ENCODE measurements at regions not wholly inside any gene's neighbourhood (a gene's known extent, or its start where the extent isn't known, plus 50 kb on each side); places are given as distances from the start of the nearest gene placed in this dataset.
"Not testable (repeated sequence)": the region's sequence is repeated elsewhere in the genome, so short reads cannot be mapped to it uniquely, and the experiment has no call there.

GRCh38 chr19:21668072-21668773 lies 99.2 kb downstream of the ZNF100 start:
- DNase-seq (ENCODE audit: low spot score) = not testable (repeated sequence)

- DNase-seq (ENCODE audit: low spot score) = no peak
Observed at GRCh38 chr19:21655540-21656126, 111.7 kb downstream of the ZNF100 start.

- DNase-seq (ENCODE audit: low spot score) = not testable (repeated sequence)
Observed at GRCh38 chr19:21651478-21651877, 115.9 kb downstream of the ZNF100 start.

GRCh38 chr19:21638776-21639175 lies 128.6 kb downstream of the ZNF100 start:
- DNase-seq (ENCODE audit: low spot score) = no peak

GRCh38 chr19:21626924-21627697 lies 121.7 kb downstream of the ZNF429 start:
- DNase-seq (ENCODE audit: low spot score) = peak; percentile 88

GRCh38 chr19:21626091-21626490 lies 120.7 kb downstream of the ZNF429 start:
- peak; percentile 43 for DNase-seq (ENCODE audit: low spot score)

GRCh38 chr19:21622920-21623319 lies 117.5 kb downstream of the ZNF429 start:
- no peak for DNase-seq (ENCODE audit: low spot score)

GRCh38 chr19:21621671-21622070 lies 116.3 kb downstream of the ZNF429 start:
- no peak for DNase-seq (ENCODE audit: low spot score)

GRCh38 chr19:21617740-21618339 lies 112.4 kb downstream of the ZNF429 start:
- no peak for DNase-seq (ENCODE audit: low spot score)

- DNase-seq (ENCODE audit: low spot score) = not testable (repeated sequence)
Observed at GRCh38 chr19:21614776-21615175, 109.4 kb downstream of the ZNF429 start.

- DNase-seq (ENCODE audit: low spot score) = not testable (repeated sequence)
Observed at GRCh38 chr19:21613201-21613600, 107.8 kb downstream of the ZNF429 start.

- no peak for DNase-seq (ENCODE audit: low spot score)
Observed at GRCh38 chr19:21612403-21612872, 107.0 kb downstream of the ZNF429 start.

GRCh38 chr19:21611659-21612402 lies 106.4 kb downstream of the ZNF429 start:
- DNase-seq (ENCODE audit: low spot score) = peak; percentile 61

GRCh38 chr19:21610787-21611186 lies 105.4 kb downstream of the ZNF429 start:
- no peak for DNase-seq (ENCODE audit: low spot score)

GRCh38 chr19:21610341-21610740 lies 104.9 kb downstream of the ZNF429 start:
- DNase-seq (ENCODE audit: low spot score) = no peak

GRCh38 chr19:21608571-21608970 lies 103.2 kb downstream of the ZNF429 start:
- DNase-seq (ENCODE audit: low spot score) = no peak

GRCh38 chr19:21607449-21607848 lies 102.0 kb downstream of the ZNF429 start:
- DNase-seq (ENCODE audit: low spot score) = no peak

GRCh38 chr19:21607011-21607410 lies 101.6 kb downstream of the ZNF429 start:
- not testable (repeated sequence) for DNase-seq (ENCODE audit: low spot score)

GRCh38 chr19:21606326-21606725 lies 100.9 kb downstream of the ZNF429 start:
- not testable (repeated sequence) for DNase-seq (ENCODE audit: low spot score)

- DNase-seq (ENCODE audit: low spot score) = no peak
Observed at GRCh38 chr19:21604951-21605476, 99.6 kb downstream of the ZNF429 start.

All from hematopoietic multipotent progenitor cell treated with erythropoietin and hydrocortisone succinate and interleukin-3 and kit ligand, for 15 days (in vitro differentiated cells).